SU-DHL-6 (cell line): ENCODE measurements at regions not wholly inside any gene's neighbourhood (a gene's known extent, or its start where the extent isn't known, plus 50 kb on each side); places are given as distances from the start of the nearest gene placed in this dataset.
"Not testable (repeated sequence)": the region's sequence is repeated elsewhere in the genome, so short reads cannot be mapped to it uniquely, and the experiment has no call there.

Experiments used
- H2AFZ ChIP-seq: fragments of 200-600 bp; sonication (generic); 2 replicates; pipeline ENCODE4 v1.6.1; 2014; ENCODE audit warnings: low read depth, mild to moderate bottlenecking, moderate library complexity, mixed read lengths, antibody characterized with exemption, low read length; ENCODE audit not compliant: severe bottlenecking
- H3F3A ChIP-seq: fragments of 200-600 bp; shearing (Covaris generic); 2 replicates; pipeline ENCODE4 v1.6.0; 2016; ENCODE audit warnings: antibody characterized with exemption, mild to moderate bottlenecking; ENCODE audit not compliant: insufficient read depth
- H3K27ac ChIP-seq: fragments of 200-600 bp; sonication (generic); 2 replicates; pipeline ENCODE4 v1.5.1; 2016; ENCODE audit warnings: low read depth, mild to moderate bottlenecking, low read length, moderate library complexity, mixed read lengths
- H3K27me3 ChIP-seq: fragments of 200-600 bp; sonication (generic), shearing (Covaris generic); 2 replicates; pipeline ENCODE4 v1.6.0; 2014; ENCODE audit warnings: mild to moderate bottlenecking, low read length
- H3K36me3 ChIP-seq: fragments of 200-600 bp; sonication (generic); 2 replicates; pipeline ENCODE4 v1.6.1; 2014; ENCODE audit warnings: mild to moderate bottlenecking, low read length, mixed read lengths
- H3K4me2 ChIP-seq: fragments of 300-600, 200-600 bp; shearing (Covaris generic), sonication (generic); 2 replicates; pipeline ENCODE4 v1.6.0; 2014; ENCODE audit warnings: low read length, low read depth, mild to moderate bottlenecking; ENCODE audit not compliant: poor library complexity, severe bottlenecking
- H3K4me3 ChIP-seq: fragments of 200-600 bp; sonication (generic); 2 replicates; pipeline ENCODE4 v1.5.1; 2014; ENCODE audit warnings: antibody characterized with exemption, low read length, mild to moderate bottlenecking, mixed read lengths; ENCODE audit not compliant: insufficient read depth, poor library complexity, severe bottlenecking
- H3K79me2 ChIP-seq: fragments of 200-600 bp; sonication (generic); 2 replicates; pipeline ENCODE4 v1.6.1; 2014; ENCODE audit warnings: mild to moderate bottlenecking, low read length, moderate library complexity; ENCODE audit not compliant: insufficient read depth
- H3K9ac ChIP-seq: fragments of 200-600 bp; sonication (generic); 2 replicates; pipeline ENCODE4 v1.7.0; 2014; ENCODE audit warnings: mild to moderate bottlenecking, low read length
- H3K9me2 ChIP-seq: fragments of 200-600 bp; sonication (generic); replicated peaks from 2 replicates; pipeline ENCODE4 v1.6.1; 2014; ENCODE audit warnings: low read length; ENCODE audit not compliant: insufficient read depth
- H3K9me3 ChIP-seq: fragments of 200-600 bp; sonication (generic); 2 replicates; pipeline ENCODE4 v1.6.1; 2014; ENCODE audit warnings: low read length, mixed read lengths; ENCODE audit not compliant: insufficient read depth
- H4K20me1 ChIP-seq: fragments of 200-600 bp; sonication (generic); 2 replicates; pipeline ENCODE4 v1.6.1; 2014; ENCODE audit warnings: low read depth, mild to moderate bottlenecking, antibody characterized with exemption, low read length, moderate library complexity, mixed read lengths
- CTCF ChIP-seq: fragments of 200-600 bp; sonication (generic); IDR thresholded peaks from one replicate; pipeline ENCODE4 v1.5.1; 2017; ENCODE audit warnings: antibody characterized with exemption, mild to moderate bottlenecking, low read length, moderate library complexity; ENCODE audit not compliant: insufficient read depth, poor library complexity, severe bottlenecking
- EZH2phosphoT487 ChIP-seq: fragments of 200-600 bp; sonication (generic), shearing (Covaris generic); conservative IDR thresholded peaks from 2 replicates; pipeline ENCODE4 v1.6.1; 2018; ENCODE audit warnings: mild to moderate bottlenecking, antibody characterized with exemption, low read length, moderate library complexity, mixed read lengths

- H3F3A ChIP-seq: no peaks in the 10 kb centered on the region
- no peak for TF ChIP-seq EZH2phosphoT487
- TF ChIP-seq CTCF: no peak
- no peaks in the 10 kb centered on the region for H3K27me3 ChIP-seq
- H3K36me3 ChIP-seq: no peaks in the 10 kb centered on the region
- H2AFZ ChIP-seq: no peak overlapping the region
- no peaks in the 10 kb centered on the region for H4K20me1 ChIP-seq
- no peaks in the 10 kb centered on the region for H3K9me2 ChIP-seq
- H3K9me3 ChIP-seq: no peaks in the 10 kb centered on the region
- no peak overlapping the region for H3K4me2 ChIP-seq
- no peak overlapping the region for H3K9ac ChIP-seq
- H3K79me2 ChIP-seq: no peaks in the 10 kb centered on the region
- no peak overlapping the region for H3K4me3 ChIP-seq
- H3K27ac ChIP-seq: no peak overlapping the region
These were observed 143.7 kb downstream of the NR2F2 start for GRCh38 chr15:96474231-96474664.

DNA sequence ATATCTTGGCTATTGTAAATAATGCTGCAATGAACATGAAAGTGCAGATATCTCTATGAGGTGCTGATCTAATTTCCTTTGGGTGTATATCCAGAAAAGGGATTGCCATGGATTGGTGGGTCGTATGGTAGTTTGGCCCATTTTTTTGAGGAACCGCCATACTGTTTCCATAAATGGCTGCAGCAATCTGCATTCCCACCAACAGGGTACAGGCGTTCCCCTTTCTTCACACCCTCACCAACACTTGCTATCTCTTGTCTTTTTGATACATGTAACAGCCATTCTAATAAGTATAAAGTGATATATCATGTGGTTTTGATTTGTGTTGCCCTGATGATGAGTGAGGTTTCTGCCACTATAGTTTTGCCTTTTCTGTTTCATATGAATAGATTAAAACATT lies 146.7 kb downstream of the NR2F2 start:
- H3K4me3 ChIP-seq: no peak overlapping the region
- no peak overlapping the region for H3K27ac ChIP-seq
- no peaks in the 10 kb centered on the region for H4K20me1 ChIP-seq
- H3K9me3 ChIP-seq: no peaks in the 10 kb centered on the region
- no peaks in the 10 kb centered on the region for H3K27me3 ChIP-seq
- no peaks in the 10 kb centered on the region for H3F3A ChIP-seq
- no peaks in the 10 kb centered on the region for H3K36me3 ChIP-seq
- TF ChIP-seq CTCF (no peak), EZH2phosphoT487 (no peak)
- no peak overlapping the region for H3K4me2 ChIP-seq
- no peaks in the 10 kb centered on the region for H3K9me2 ChIP-seq
- no peak overlapping the region for H3K9ac ChIP-seq
- no peaks in the 10 kb centered on the region for H3K79me2 ChIP-seq
- no peak overlapping the region for H2AFZ ChIP-seq

DNA sequence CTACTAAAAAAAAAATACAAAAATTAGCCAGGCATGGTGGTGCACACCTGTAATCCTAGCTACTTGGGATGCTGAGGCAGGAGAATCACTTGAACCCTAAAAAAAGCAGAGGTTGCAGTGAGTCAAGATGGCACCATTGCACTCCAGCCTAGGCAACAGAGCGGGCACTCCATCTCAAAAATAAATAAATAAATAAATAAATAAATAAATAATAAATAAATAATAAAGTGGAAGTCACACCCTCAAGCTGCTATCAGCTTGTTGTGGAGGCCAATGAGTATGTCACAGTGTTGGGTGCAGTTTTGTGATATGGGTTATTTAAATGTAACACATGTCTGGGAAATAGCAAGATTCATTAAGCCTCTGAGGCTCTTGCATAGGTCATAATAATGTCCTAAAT lies 153.9 kb downstream of the NR2F2 start:
- H3K4me3 ChIP-seq, H3K9ac ChIP-seq, H3K27ac ChIP-seq, H4K20me1 ChIP-seq, H3K36me3 ChIP-seq, H3F3A ChIP-seq, H3K27me3 ChIP-seq, H3K79me2 ChIP-seq, H3K4me2 ChIP-seq, H3K9me2 ChIP-seq, H2AFZ ChIP-seq, H3K9me3 ChIP-seq: not testable (repeated sequence)

- no peak overlapping the region for H3K4me2 ChIP-seq
- H3K27ac ChIP-seq: no peak overlapping the region
- H3K9me3 ChIP-seq: no peaks in the 10 kb centered on the region
- no peaks in the 10 kb centered on the region for H4K20me1 ChIP-seq
- TF ChIP-seq CTCF (no peak), EZH2phosphoT487 (no peak)
- H3K9me2 ChIP-seq: no peaks in the 10 kb centered on the region; the same call in 1 of the 2 replicates
- no peaks in the 10 kb centered on the region for H3K27me3 ChIP-seq
- H3K79me2 ChIP-seq: no peaks in the 10 kb centered on the region
- no peak overlapping the region for H3K4me3 ChIP-seq
- H2AFZ ChIP-seq: no peak overlapping the region
- no peaks in the 10 kb centered on the region for H3F3A ChIP-seq
- H3K36me3 ChIP-seq: no peaks in the 10 kb centered on the region
- no peak overlapping the region for H3K9ac ChIP-seq
These were observed 154.3 kb downstream of the NR2F2 start for GRCh38 chr15:96484830-96485229.
